Ecto neural progenitor cell (in vitro differentiated cells): ENCODE measurements at regions not wholly inside any gene's neighbourhood (a gene's known extent, or its start where the extent isn't known, plus 50 kb on each side); places are given as distances from the start of the nearest gene placed in this dataset.
A peak's percentile ranks its signal among the peaks of the same experiment; 100 is the strongest.

ENCODE experiments used
- DNase-seq: peaks from one replicate; pipeline ENCODE4 v3.0.0-alpha.2; 2018; ENCODE audit warnings: low spot score

GRCh38 chr2:101556033-101556459 lies 81.1 kb upstream of the RFX8 start:
- peak; percentile 53 for DNase-seq

GRCh38 chr2:101551336-101551888 lies 76.5 kb upstream of the RFX8 start:
- DNase-seq: no peak

GRCh38 chr2:101550555-101550954 lies 75.6 kb upstream of the RFX8 start:
- no peak for DNase-seq

- DNase-seq: no peak
Measured at GRCh38 chr2:101549371-101549770, 74.5 kb upstream of the RFX8 start.

- no peak for DNase-seq
Measured at GRCh38 chr2:101546376-101547058, 71.6 kb upstream of the RFX8 start.

GRCh38 chr2:101545950-101546349 lies 71.0 kb upstream of the RFX8 start:
- no peak for DNase-seq

GRCh38 chr2:101540518-101540917 lies 65.6 kb upstream of the RFX8 start:
- no peak for DNase-seq

DNA sequence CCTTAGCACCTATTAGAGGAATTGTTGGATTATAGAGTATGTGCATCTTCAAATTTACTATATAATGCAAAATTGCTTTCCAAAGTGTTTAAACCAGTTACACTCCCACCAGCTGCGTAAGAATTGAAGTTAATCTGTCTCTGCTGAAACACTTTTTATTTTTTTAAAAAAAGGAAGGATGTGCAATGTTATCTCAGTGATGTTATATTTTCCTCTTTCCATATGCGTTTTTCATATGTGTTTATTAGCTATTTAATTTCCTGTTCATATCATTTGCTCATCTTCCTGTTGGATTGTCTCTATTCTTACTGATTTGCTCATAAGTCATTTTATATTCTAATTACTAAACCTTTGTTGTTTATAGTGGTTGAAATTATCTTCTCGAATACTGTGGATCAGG lies 63.2 kb upstream of the RFX8 start:
- DNase-seq: no peak

GRCh38 chr2:101534149-101534611 lies 59.3 kb upstream of the RFX8 start:
- no peak for DNase-seq

- DNase-seq: no peak
Measured at GRCh38 chr2:101533561-101534148, 58.7 kb upstream of the RFX8 start.

GRCh38 chr2:101528501-101528900 lies 53.6 kb upstream of the RFX8 start:
- DNase-seq: no peak

DNA sequence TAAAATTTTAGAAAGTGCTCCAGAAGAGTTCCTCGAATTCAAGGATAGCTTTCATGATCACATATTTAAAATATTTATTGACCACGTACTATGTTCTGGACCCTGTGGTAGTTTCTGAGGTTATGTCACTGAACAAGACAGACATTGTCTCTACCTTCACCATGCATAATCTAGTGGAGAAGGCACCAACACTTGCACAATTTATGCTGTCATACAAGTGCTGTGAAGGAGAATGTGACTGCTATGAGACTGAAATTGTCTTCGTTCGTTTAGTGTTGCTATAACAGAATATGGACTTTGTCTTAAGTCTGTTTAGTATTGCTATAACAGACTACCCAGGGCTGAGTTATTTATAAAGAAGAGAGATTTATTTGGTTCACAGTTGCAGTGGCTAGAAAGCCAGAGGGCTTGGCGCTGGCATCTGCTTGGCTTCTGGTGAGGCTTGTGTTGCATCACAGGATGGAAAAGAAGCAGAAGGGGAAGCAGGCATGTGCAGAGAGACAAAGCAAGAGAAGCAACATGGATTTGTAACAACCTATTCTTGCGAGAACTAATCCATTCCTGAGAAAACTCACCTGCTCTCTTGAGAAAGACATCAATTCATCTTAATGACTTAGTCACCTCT lies 50.0 kb upstream of the RFX8 start:
- DNase-seq: no peak
